ENCODE measurements at regions not wholly inside any gene's neighbourhood (a gene's known extent, or its start where the extent isn't known, plus 50 kb on each side); places are given as distances from the start of the nearest gene placed in this dataset.

- no peaks in the 10 kb centered on the region for H3K23me2 ChIP-seq (ENCODE audit: low read depth, low read length)
- no peak overlapping the region for H3K4me3 ChIP-seq (ENCODE audit: extremely low read depth in 1 of 4, insufficient read depth in 2 of 4, low read depth in 3 of 4, low read length in 4 of 4)
- POLR2A ChIA-PET (ENCODE audit: partially characterized antibody): no interaction called here
- no peak overlapping the region for H3K14ac ChIP-seq (ENCODE audit: insufficient read length)
- H3K9me3 ChIP-seq (ENCODE audit: insufficient read depth in 2 of 2, low read depth in 1 of 2, low read length in 1 of 2): no peaks in the 10 kb centered on the region
- no peak overlapping the region for H2AK5ac ChIP-seq (ENCODE audit: low read depth, low read length)
- H4K5ac ChIP-seq (ENCODE audit: insufficient read length, low read depth, low read length): no peak overlapping the region
- 89% methylated on average over 8 of the region's 8 CpGs; no CpG with 5 or more reads in 1 of the 2 experiments for WGBS, 2 experiments (ENCODE audit: extremely low coverage in 1 of 2, insufficient coverage in 1 of 2, insufficient read length in 1 of 2, insufficient replicate concordance in 2 of 2, low coverage in 1 of 2, low lambda C conversion rate in 2 of 2, missing lambda C conversion rate in 1 of 2)
- no peak overlapping the region for H3K9ac ChIP-seq (replicated peaks in 1 of 4; ENCODE audit: extremely low read depth in 1 of 4, low read depth in 3 of 4, low read length in 3 of 4)
- H3K4ac ChIP-seq (replicated peaks; ENCODE audit: insufficient read length, low read depth, low read length): no peak overlapping the region
- no peak overlapping the region for H3K18ac ChIP-seq (ENCODE audit: extremely low read depth, low read length)
- H3K4me1 ChIP-seq (replicated peaks in 1 of 4; ENCODE audit: control insufficient read depth in 3 of 4, insufficient read depth in 4 of 4, low read length in 3 of 4): peaks cover 0 to 10% (median 4%) of the 10 kb centered on the region in 4 experiments; a peak in 3 of 7 replicates
- H2AFZ ChIP-seq (ENCODE audit: low read length): no peak overlapping the region
- DNase-seq (ENCODE audit: low read depth in 1 of 2, low spot score in 2 of 2): no peak
- no peak overlapping the region for H2BK15ac ChIP-seq (ENCODE audit: low read length)
- no peaks in the 10 kb centered on the region for H3K79me2 ChIP-seq (ENCODE audit: control insufficient read depth in 1 of 2, insufficient read depth in 2 of 2, low read length in 2 of 2)
- no peak overlapping the region for H4K91ac ChIP-seq (replicated peaks; ENCODE audit: insufficient read length, low read length)
- no peak for FAIRE-seq
- no peaks in the 10 kb centered on the region; the same call in 1 of the 2 replicates for H3K79me1 ChIP-seq (ENCODE audit: low read depth, low read length)
- peak overlapping the region; percentile 31; the same call in 1 of the 2 replicates for H4K8ac ChIP-seq (ENCODE audit: extremely low read depth, insufficient read depth, low read length)
- no peak overlapping the region for H2BK120ac ChIP-seq (replicated peaks; ENCODE audit: low read depth, low read length)
- H2BK20ac ChIP-seq (ENCODE audit: low read length): no peak overlapping the region
- H4K20me1 ChIP-seq (replicated peaks in 1 of 2; ENCODE audit: control insufficient read depth in 1 of 2, insufficient read depth in 2 of 2, low read length in 2 of 2): peaks cover 0 to 2% of the 10 kb centered on the region in 2 experiments
- no peak overlapping the region for H2BK5ac ChIP-seq (ENCODE audit: low read depth, low read length)
- no peak overlapping the region for H3K23ac ChIP-seq (ENCODE audit: insufficient read length)
- H3K56ac ChIP-seq (replicated peaks; ENCODE audit: insufficient read length, low read depth, low read length): no peak overlapping the region
- H2BK12ac ChIP-seq (ENCODE audit: low read depth, low read length): no peak overlapping the region
- H3K27ac ChIP-seq (ENCODE audit: low read depth, low read length): no peak overlapping the region
- CTCF ChIA-PET (ENCODE audit: partially characterized antibody): interaction anchor here (1.6 to 5.1 kb wide), 2 partner anchors 23 to 138 kb away, joined by 5 to 38 read pairs; no protein-coding TSS in a partner anchor
- no peaks in the 10 kb centered on the region for H3K36me3 ChIP-seq (ENCODE audit: control insufficient read depth in 2 of 4, insufficient read depth in 4 of 4, low read length in 3 of 4)
- no peaks in the 10 kb centered on the region; a peak in 5 of 7 replicates for H3K27me3 ChIP-seq (replicated peaks in 1 of 4; ENCODE audit: control insufficient read depth in 3 of 4, extremely low read depth in 1 of 4, insufficient read depth in 3 of 4, low read length in 3 of 4)
- no peak overlapping the region for H3K4me2 ChIP-seq (ENCODE audit: insufficient read depth in 1 of 2, low read depth in 2 of 2, low read length in 2 of 2)
- TF ChIP-seq EGR1 (IDR thresholded peaks at IDR 0.05; ENCODE audit: borderline replicate concordance, low read depth, low read length) (no peak), ASH2L (IDR thresholded peaks at IDR 0.05; ENCODE audit: low read length) (no peak), CBX5 (IDR thresholded peaks at IDR 0.05; ENCODE audit: low read depth, low read length) (no peak), SRF (IDR thresholded peaks at IDR 0.05; ENCODE audit: low read depth, low read length) (no peak), RAD21 (IDR thresholded peaks at IDR 0.05 in 1 of 2, conservative IDR thresholded peaks at IDR 0.05 in 1 of 2; ENCODE audit: low read depth in 2 of 2, low read length in 2 of 2) (no peak), CBX8 (IDR thresholded peaks at IDR 0.05; ENCODE audit: borderline replicate concordance, low read depth, low read length) (no peak), NANOG (IDR thresholded peaks at IDR 0.05; ENCODE audit: insufficient read depth, low read depth, low read length, poor library complexity, severe bottlenecking) (no peak), CHD2 (IDR thresholded peaks at IDR 0.05; ENCODE audit: low read length) (no peak), USF2 (IDR thresholded peaks at IDR 0.05; ENCODE audit: low read length) (no peak), SAP30 (IDR thresholded peaks at IDR 0.05; ENCODE audit: insufficient read depth, insufficient replicate concordance, low read length) (no peak)
- TF ChIP-seq, protein P1, sequence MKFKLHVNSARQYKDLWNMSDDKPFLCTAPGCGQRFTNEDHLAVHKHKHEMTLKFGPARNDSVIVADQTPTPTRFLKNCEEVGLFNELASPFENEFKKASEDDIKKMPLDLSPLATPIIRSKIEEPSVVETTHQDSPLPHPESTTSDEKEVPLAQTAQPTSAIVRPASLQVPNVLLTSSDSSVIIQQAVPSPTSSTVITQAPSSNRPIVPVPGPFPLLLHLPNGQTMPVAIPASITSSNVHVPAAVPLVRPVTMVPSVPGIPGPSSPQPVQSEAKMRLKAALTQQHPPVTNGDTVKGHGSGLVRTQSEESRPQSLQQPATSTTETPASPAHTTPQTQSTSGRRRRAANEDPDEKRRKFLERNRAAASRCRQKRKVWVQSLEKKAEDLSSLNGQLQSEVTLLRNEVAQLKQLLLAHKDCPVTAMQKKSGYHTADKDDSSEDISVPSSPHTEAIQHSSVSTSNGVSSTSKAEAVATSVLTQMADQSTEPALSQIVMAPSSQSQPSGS (IDR thresholded peaks at IDR 0.05; ENCODE audit: low read length): no peak
These were observed 215.0 kb upstream of the PWP1 start for GRCh38 chr12:107470645-107471044.

Measured in H1 (cell line).